Esophagus (tissue), 2 donors: ENCODE measurements at regions not wholly inside any gene's neighbourhood (a gene's known extent, or its start where the extent isn't known, plus 50 kb on each side); places are given as distances from the start of the nearest gene placed in this dataset.

Source experiments
- H3K27ac ChIP-seq, 2 donors: one replicate each; pipeline ENCODE4 v1.5.1; 2013; ENCODE audit warnings: low read depth in 2 of 2, mild to moderate bottlenecking in 2 of 2, inconsistent platforms in 1 of 2, low read length in 1 of 2, moderate library complexity in 1 of 2
- H3K27me3 ChIP-seq, 2 donors: one replicate each; pipeline ENCODE4 v1.6.1; 2013; ENCODE audit warnings: low read length in 2 of 2, control low read depth in 1 of 2, mild to moderate bottlenecking in 1 of 2; ENCODE audit not compliant: insufficient read depth in 2 of 2, control insufficient read depth in 1 of 2
- H3K36me3 ChIP-seq, 2 donors: one replicate each; pipeline ENCODE4 v1.6.1; 2013; ENCODE audit warnings: low read length in 1 of 2; ENCODE audit not compliant: control insufficient read depth in 2 of 2, insufficient read depth in 2 of 2
- H3K4me1 ChIP-seq, 2 donors: one replicate each; pipeline ENCODE4 v1.6.1; 2013; ENCODE audit warnings: low read length in 1 of 2; ENCODE audit not compliant: control insufficient read depth in 2 of 2, insufficient read depth in 2 of 2
- H3K4me3 ChIP-seq, 2 donors: one replicate each; pipeline ENCODE4 v1.5.1; 2013; ENCODE audit warnings: low read length in 2 of 2, mild to moderate bottlenecking in 2 of 2, low read depth in 1 of 2, moderate library complexity in 1 of 2
- H3K9me3 ChIP-seq, 2 donors: one replicate each; pipeline ENCODE4 v1.6.1; 2013; ENCODE audit warnings: mild to moderate bottlenecking in 2 of 2, low read depth in 1 of 2, low read length in 1 of 2, moderate library complexity in 1 of 2; ENCODE audit not compliant: control insufficient read depth in 2 of 2, insufficient read depth in 1 of 2
- WGBS, 2 donors: extraction: QIAGEN DNeasy Blood & Tissue Kit; methylation state at CpG; one replicate each; pipeline ENCODE4 v1.1.7; 2013; 5-methylcytosine and 5-hydroxymethylcytosine counted together
- donor health status: healthy with polysubstance abuse.
- donor health status: Bipolar disorder and iron deficiency.

DNA sequence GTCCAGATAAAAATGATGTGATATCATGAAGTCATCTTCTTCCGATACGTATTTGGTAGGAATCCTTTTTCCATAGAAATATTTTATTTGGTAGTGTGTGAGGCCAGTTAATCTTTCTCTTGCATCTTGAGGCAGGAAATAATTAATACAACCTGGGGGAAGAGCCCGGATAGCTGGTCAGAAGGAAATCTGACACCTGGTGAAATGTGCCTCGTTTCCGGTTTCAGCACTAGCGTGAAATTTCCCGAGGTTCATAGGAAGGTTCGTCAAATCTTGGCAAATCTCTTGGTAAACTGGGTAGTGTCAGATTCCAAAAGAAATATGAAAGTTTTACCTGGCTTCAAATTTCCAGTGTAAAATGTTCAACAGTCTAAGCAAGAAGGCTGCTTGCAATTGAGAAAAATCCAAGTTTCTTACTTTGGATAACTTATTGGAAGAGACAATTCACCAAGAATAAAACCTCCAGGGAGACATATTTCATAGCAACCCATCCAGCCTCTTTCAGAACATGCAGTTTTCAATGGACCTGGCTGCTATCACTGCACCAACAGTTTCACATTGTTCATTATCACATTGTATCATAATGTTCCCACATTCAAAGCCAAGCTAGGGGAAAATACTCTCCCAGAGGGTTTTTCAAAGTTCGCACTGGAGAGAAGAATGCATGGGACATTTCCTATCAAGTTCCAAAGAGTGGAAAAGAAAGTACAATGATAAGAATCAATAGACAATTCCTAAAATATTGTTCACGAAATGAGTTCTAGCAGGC lies 454.5 kb upstream of the CITED2 start:
- WGBS, 2 donors = 88 to 89% methylated on average over 10 of the region's 10 CpGs
- H3K4me3 ChIP-seq = no peak overlapping the region
- no peaks in the 10 kb centered on the region for H3K4me1 ChIP-seq
- no peaks in the 10 kb centered on the region for H3K27me3 ChIP-seq
- no peak overlapping the region for H3K27ac ChIP-seq
- H3K36me3 ChIP-seq = no peaks in the 10 kb centered on the region
- H3K9me3 ChIP-seq = no peaks in the 10 kb centered on the region

DNA sequence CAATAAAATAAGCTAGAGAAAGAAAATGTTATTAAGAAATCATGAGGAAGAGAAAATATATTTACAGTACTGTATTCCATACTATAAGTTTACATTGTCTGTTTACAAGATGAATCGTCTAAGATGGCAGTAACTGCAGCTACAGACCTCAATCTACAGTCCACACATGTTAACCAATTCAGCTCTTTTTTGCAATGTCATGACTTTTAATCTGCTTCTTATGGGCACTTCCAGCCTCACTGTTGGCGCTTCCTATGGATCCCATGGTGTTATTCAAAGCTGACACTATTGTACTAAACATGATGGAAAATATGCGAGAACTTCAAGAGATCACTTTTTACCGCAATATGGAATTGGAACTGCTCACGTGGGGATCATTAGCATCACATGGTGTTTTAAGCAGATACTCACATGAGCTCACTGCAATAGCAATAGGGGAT lies 451.5 kb upstream of the CITED2 start:
- H3K36me3 ChIP-seq = no peaks in the 10 kb centered on the region
- no peak overlapping the region for H3K4me3 ChIP-seq
- no peaks in the 10 kb centered on the region for H3K27me3 ChIP-seq
- H3K27ac ChIP-seq = no peak overlapping the region
- 86 to 90% methylated on average over 5 of the region's 5 CpGs for WGBS, 2 donors
- no peaks in the 10 kb centered on the region for H3K4me1 ChIP-seq
- H3K9me3 ChIP-seq = no peaks in the 10 kb centered on the region

DNA sequence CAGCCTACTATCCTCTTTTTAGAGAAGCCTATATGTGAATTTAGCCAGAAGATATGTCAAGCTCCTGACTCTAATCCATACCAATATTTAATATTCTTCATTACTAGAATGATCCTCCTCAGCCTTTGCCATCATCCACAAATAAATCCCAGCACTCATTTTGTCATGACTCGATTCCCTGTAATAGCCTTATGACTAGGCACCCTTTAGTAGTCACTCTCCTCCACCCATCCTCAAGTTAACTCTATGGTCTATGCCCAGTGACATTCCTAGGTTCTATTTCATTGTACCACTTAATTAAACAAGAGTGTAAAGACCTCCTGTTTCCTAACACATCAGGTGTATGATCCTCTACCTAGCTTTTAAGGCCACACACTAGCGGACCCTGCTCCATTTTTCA lies 450.4 kb upstream of the CITED2 start:
- no peaks in the 10 kb centered on the region for H3K36me3 ChIP-seq
- H3K27me3 ChIP-seq = no peaks in the 10 kb centered on the region
- no peak overlapping the region for H3K27ac ChIP-seq
- 86 to 94% methylated on average over 2 of the region's 2 CpGs for WGBS, 2 donors
- H3K9me3 ChIP-seq = no peaks in the 10 kb centered on the region
- no peak overlapping the region for H3K4me3 ChIP-seq
- no peaks in the 10 kb centered on the region for H3K4me1 ChIP-seq

DNA sequence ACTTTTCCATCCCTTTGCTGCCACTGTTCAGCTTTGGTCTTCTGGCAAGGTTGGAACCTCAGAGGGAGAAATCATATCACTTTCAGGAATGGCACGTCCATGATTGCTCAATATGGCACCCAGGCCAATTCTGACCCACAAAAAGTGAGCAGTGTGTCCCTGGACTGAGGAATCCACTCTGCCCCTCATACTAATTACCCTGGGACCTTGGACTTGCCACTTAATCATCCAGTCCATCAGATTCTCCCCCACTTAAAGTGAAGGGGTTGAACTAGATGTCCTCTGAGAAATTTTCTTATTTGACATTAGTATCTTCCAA lies 449.3 kb upstream of the CITED2 start:
- H3K9me3 ChIP-seq = no peaks in the 10 kb centered on the region
- WGBS, 2 donors = 86% methylated on average over 1 of the region's 1 CpG
- H3K4me1 ChIP-seq = no peaks in the 10 kb centered on the region
- H3K27me3 ChIP-seq = no peaks in the 10 kb centered on the region
- no peak overlapping the region for H3K4me3 ChIP-seq
- H3K36me3 ChIP-seq = no peaks in the 10 kb centered on the region
- no peak overlapping the region for H3K27ac ChIP-seq

DNA sequence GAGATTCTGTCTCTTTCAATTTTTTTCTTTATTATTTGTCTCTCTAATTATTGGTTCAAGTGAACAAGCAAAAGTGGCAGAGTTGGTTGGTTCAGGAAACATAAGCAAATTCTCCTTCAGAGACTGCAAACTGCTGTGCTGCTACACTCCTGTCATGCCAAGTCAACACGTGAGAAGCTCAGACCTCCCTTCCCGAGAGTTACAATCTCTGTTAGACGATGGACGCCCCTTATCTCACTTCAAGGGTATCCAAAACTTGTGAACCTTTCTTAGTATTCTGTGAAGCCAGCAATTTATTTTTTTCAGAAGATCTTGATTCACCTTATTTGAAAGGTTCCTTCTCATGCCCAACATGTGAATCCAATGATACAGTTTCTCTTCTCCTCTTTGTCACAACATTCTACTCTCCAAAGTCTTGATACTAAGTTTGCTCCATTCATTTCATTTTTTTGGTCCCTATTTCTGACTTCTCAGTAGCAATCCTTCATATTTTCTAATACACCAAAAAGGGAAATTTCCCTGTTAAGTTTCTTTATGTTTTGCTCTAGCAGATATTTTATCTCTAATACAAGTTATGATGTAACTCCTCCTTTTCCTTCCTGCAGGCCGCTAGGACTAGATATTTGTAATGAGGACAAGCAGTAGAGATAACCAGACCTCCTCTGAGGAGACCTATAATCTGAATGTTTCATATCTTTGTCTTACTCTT lies 448.8 kb upstream of the CITED2 start:
- no peak overlapping the region for H3K27ac ChIP-seq
- H3K4me3 ChIP-seq = no peak overlapping the region
- 71 to 78% methylated on average over 5 of the region's 5 CpGs for WGBS, 2 donors

DNA sequence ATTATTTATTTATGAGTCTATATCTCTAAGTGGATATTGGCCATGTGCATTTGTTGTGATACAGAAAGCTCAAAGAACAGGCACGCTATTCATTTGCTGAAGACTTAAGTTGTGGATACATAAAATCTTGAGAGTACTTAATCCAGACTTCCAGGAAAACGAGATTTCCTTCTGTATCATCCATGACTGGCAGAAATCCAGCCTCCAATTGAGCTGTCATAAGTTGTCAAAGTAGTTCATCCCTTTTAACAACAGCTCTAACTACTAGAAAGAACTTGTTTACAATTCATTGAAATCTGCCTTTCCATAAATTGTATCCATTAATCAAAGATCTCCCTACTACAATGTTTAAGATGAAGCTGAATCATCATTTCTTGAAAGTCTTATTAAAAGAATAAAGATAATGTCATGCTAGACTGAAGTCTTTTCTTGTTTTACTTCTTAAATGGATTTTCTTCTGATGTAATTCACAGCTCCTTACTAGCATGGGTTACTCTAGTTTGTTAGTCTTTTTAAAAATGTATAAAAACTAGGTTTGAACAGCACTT lies 447.3 kb upstream of the CITED2 start:
- 22 to 40% methylated on average over 2 of the region's 2 CpGs for WGBS, 2 donors
- no peaks in the 10 kb centered on the region for H3K27me3 ChIP-seq
- H3K4me3 ChIP-seq = no peak overlapping the region
- H3K27ac ChIP-seq = no peak overlapping the region
- H3K36me3 ChIP-seq = no peaks in the 10 kb centered on the region
- H3K4me1 ChIP-seq = no peaks in the 10 kb centered on the region
- H3K9me3 ChIP-seq = no peaks in the 10 kb centered on the region

More for the DNA sequence above, 448.8 kb upstream of the CITED2 start:
- H3K9me3 ChIP-seq = no peaks in the 10 kb centered on the region
- H3K4me1 ChIP-seq = no peaks in the 10 kb centered on the region
- no peaks in the 10 kb centered on the region for H3K27me3 ChIP-seq
- H3K36me3 ChIP-seq = no peaks in the 10 kb centered on the region

DNA sequence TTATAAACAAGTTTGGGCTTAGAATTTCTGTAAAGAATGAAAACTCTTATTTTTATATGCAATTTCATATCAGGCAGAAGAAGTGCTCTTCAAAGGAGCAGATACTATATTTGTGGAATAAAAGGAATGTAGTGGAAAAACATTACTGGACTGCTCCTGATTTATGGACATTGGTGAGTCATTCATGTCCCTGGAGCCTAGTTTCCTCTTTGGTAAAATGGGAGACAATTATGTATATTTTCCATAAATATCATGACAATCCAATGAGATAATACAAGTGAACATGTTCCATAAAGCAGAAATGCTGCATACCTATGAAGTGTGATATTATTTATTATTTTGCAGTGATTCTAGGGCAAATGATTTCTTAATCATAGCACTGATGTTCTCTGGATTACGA lies 445.8 kb upstream of the CITED2 start:
- Histone ChIP-seq H3K4me1 (no peaks in the 10 kb centered on the region), H3K9me3 (no peaks in the 10 kb centered on the region), H3K27me3 (no peaks in the 10 kb centered on the region), H3K4me3 (no peak overlapping the region), H3K27ac (no peak overlapping the region), H3K36me3 (no peaks in the 10 kb centered on the region)
- 81 to 97% methylated on average over 1 of the region's 1 CpG for WGBS, 2 donors

DNA sequence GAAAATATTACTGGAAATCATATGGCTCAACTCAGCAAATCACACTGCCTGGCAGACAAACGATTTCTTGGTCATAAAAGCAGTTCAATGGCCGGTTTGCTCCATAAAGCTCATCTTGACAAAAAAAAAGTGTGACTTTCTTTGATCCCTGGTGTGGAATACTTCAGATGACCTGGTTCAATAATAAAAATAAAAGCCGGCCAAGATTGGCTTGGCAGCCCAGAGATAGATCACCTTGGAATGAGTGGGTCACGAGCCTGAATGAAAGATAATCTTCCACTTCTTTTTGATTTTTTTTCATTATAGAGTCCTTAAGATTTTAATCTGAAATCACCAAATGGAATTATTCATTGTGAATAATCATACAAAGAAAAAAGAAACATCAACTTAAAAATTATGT lies 445.3 kb upstream of the CITED2 start:
- Histone ChIP-seq H3K27me3 (no peaks in the 10 kb centered on the region), H3K9me3 (no peaks in the 10 kb centered on the region), H3K4me1 (no peaks in the 10 kb centered on the region), H3K27ac (no peak overlapping the region), H3K4me3 (no peak overlapping the region), H3K36me3 (no peaks in the 10 kb centered on the region)
- WGBS, 2 donors = 84 to 90% methylated on average over 4 of the region's 4 CpGs

DNA sequence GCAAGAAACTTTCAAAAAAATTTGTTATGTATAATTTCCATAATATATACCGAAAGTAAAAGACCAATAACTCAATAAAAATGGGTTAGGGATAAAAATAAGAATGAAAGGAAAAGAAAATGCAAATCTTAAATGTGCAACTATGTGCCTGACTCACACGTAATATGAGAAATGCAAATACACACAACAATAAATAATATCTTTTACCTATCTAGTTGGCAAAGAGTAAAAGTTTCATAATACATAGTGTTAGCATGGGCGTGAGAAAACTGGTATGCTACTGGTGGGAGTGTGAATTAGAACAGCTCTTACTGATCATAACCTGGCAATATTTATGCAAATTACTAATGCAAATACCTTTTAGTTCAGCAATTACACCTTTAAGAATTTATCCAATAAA lies 438.5 kb upstream of the CITED2 start:
- Histone ChIP-seq H3K9me3 (no peaks in the 10 kb centered on the region), H3K27ac (no peak overlapping the region), H3K4me1 (no peaks in the 10 kb centered on the region), H3K27me3 (no peaks in the 10 kb centered on the region), H3K4me3 (no peak overlapping the region), H3K36me3 (no peaks in the 10 kb centered on the region)
- 78 to 81% methylated on average over 3 of the region's 3 CpGs for WGBS, 2 donors
